Kidney tubule cell (primary cell): ENCODE measurements at regions not wholly inside any gene's neighbourhood (a gene's known extent, or its start where the extent isn't known, plus 50 kb on each side); places are given as distances from the start of the nearest gene placed in this dataset.

Source experiments
- DNase-seq: peaks from one replicate; pipeline ENCODE4 v3.0.0-alpha.2; 2018; ENCODE audit warnings: low spot score

DNA sequence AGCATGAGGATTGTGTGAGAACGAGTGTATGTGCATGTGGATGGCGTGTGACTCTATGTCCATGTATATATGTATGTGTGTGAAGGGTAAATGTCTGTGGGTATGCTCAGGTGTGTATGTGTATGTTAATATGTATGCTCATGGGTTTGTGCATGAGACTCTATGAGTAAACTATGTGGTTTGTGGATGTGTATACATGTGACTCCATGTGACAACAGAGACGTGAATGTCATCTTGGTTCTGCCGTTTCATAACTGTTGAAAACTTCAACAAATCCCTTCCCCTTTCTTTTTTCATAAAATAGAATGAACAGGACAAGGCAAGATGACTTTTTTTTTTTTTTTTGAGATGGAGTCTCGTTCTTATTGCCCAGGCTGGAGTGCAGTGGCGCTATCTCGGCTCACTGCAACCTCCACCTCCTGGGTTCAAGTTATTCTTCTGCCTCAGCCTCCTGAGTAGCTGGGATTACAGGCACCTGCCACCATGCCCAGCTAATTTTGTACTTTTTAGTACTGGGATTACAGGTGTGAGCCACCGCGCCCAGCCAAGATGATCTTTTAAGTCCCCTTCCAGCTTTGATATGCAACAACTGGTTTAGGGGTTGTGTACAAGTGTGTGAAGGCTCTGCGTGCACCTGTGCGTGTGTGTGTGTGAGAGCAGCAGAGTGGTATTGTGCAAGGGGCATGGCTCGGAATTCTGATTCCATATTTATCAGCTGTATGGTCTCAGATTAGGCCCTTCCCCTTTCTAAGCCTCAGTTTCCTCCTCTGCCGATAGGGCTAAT is 106.3 kb downstream of the EBNA1BP2 start:
- no peak for DNase-seq

GRCh38 chr1:43065191-43065590 is 106.5 kb upstream of the SLC2A1 start:
- no peak for DNase-seq

DNA sequence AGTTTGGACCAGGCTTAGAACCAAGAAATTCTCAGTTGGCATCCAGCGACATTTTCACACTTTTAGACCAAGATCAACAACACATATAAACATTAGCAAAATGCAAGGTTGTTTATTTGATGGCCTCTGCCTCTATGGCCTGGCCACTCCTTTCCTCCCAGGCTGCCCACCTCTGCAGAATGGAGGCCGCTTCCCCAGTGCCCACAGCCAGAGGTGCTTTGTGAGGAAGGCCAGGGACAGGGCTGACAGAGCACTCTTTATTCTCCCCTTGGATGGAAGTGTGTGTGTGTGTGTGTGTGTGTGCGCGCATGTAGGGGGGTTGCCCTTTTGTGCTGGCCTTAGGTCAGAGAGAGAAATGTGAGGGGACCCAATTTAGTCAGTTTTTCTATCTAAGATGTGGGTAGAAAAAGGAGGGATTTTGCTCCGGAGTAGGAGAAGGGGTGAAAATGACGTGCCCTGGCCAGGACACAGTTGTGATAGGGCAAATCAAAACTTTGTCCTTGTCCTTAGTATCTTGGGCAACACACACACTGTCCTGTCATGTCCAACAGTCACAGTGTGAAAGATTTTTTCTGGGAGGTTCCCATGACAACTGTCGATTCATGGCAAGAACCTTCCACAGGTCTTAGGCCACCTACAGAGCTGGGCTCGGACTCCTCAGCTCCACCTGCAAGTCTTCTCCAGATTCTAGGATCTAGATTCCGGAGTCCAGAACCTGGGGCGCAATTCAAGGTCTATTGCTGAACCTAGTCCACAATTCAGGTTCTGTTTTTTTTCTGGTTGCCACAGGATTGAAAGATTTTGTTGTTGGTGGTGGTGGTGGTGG is 104.9 kb upstream of the SLC2A1 start:
- no peak for DNase-seq

DNA sequence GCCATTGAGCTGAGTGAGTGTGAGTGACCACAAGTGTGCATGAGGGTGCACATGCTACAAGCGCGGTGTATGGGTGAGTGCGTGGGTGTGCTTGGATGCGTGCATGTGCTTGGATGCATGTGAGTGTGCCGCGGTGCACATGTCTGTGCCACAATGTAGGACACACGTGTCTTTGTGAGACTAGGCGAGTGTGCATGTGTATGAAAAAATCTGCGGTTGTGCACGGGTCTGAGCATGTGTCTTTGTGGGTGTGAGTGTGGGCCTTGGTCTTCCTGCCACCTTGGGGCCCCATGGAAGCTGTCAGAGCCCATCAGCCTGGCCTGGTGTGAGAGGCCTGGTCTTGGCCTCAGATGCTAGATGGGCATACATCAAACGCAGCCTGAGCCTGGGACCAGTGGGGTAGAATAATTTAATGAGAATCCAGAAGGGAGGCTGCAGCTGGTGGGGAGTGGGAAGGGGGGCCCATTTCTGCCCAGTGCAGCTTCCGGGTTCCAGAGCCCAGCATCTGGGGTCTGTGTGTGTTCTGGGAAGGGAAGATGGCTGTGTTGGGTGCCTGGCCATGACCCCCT is 103.9 kb upstream of the SLC2A1 start:
- DNase-seq: no peak

DNA sequence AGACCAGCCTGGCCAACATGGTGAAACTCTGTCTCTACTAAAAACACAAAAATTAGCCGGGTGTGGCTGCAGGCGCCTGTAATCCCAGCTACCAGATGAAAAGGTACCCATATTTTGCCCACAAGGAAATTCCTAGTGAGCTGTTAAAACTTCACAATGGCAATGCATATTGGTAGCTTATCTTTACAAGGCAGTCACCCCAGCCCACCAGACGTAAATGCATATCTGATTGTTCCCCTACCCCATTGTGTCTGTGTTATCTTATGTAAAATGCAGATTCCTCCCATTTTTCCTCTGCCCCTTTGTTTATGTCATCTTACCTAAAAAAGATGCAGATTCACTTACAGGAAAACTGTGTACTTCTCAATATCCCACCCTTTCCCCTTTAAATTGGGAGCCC is 103.1 kb upstream of the SLC2A1 start:
- no peak for DNase-seq

DNA sequence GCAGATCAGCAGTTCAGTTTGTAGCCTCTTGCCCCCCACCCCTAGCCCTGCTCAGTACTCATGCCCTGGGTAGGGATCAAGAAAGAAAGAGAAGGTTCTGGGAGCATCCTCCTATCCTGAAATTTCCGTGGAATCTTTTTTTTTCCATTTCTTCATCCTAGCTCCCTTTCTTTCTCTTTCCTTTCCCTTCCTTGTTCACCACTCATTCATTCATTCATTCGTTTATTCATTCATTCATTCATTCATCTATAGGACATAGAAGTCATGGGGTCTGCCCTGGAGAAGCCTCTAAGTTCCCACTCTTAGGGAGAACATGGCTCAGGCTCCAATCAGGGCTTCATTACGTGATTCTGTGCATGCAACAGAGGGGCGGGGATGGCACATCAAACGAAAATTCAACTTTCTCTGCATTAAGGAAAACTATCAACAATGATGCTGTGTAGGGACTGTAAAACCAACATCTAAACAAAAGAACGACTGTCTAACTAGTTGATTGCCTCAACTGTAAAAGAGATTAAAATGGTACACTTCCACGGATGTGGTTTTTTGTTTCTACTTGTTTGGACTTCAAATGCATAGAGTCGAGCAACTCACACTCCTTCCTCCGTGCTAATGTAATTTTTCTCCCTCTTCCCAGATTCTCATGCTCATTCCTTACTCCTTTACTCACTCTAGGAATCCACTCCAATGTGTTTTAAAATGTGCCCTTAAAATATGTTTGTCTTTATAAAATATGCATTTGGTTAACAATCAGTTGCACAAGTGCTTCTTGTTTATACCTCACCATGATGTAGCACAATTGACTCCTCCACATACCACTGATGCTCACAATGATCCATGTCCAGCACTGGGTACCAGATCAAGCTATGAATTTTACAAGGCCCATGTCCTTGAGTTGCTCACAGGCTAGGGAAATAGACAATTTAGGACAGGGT is 101.2 kb upstream of the SLC2A1 start:
- DNase-seq: no peak

DNA sequence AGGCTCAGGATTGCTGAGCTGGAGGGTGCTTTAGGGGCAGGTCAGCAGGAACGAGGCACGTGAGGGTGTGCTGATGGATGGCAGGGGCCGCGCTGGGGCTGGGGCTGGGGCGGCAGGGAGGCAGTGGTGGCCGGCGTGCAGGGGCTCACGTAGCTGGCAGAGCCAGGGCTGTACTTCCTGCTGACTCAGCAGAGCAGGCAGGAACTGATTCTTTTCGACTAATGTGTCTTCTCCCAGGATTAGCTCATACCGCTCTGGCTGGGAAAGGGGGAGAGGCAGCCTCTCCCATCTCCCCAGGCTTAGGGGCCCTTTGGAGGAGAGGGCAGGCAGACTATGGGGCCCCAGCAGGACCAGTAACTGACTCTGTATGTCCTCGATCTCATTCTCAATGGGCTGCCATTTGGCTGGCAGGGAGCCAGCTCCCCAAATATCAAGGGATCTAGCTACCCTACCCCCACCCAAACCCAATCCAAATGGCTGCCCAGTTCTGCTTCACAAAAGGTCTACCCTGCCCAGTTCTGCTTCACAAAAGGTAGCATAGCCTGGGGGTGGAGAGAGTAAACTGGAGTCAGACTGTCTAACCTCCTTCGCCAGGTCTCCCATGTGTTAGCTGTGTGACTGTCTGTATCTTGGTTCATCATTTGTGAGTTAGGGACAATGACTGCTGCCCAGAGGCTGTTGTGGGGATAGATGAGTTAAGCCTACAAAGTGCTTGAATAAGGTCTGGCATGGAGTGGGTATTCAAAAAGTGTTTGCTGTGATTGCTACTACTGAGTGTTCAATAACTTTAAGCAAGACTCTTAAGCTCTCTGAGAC is 100.1 kb upstream of the SLC2A1 start:
- DNase-seq: peak; percentile 91

DNA sequence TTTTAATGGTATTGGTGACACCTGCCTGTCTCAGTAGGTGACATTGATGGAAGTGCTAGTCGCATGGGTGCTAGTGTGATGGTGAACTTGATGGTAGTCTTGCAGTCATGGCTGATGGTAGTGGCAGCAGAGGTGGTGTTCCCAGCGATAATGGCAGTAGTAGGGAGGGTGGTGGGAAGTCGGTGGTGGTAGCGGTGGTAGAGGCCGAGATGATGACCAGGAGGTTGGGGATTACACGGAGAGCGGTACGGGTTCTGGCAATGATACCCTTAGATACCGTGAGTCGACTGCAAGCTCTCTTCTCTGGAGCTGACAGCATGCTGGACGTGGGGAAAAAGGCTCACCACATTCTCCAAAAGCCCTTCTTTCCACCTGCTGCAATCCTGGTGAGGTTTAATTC is 99.4 kb upstream of the SLC2A1 start:
- DNase-seq: no peak

DNA sequence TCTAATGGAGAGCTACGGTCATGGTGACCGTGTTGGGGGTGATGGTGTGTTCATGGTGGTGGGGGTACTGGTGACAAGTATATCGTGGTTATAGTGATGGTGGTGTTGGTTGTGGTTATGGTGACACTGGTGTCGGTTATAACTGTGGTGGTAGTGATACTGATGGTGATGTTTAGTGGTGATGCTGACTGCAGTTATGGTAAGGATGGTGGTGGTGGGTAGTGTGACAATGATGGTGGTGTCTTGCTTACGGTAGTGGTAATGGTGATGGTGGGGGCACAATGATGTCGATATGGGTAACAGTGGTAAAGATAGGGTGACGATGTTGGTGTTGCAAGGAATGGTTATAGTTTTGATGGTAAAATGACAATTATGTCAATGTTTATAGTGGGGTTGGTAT is 98.9 kb upstream of the SLC2A1 start:
- DNase-seq: no peak

GRCh38 chr1:43056981-43057391 is 98.3 kb upstream of the SLC2A1 start:
- DNase-seq: no peak

DNA sequence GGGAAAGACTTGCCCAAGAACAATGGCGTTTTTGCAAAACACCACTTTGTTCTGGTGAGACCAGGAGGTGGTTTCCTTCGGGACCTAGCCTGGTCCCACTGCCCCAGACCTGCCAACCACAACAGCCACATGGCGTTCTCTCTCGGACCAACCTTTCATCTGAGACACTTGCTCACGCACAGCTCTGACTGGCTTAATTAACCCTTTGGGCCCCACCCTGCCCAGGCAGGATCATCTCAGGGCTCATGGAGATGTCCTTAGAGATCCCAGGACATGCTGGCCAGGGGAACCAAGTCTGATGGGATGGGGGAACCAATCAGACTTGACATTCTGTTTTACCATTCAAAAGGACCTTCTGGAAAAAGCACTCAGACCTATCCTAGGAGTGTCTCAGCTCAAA is 97.8 kb upstream of the SLC2A1 start:
- no peak for DNase-seq

- peak; percentile 71 for DNase-seq
Measured at GRCh38 chr1:43054961-43055360, 96.3 kb upstream of the SLC2A1 start.

- DNase-seq: no peak
Measured at GRCh38 chr1:43052786-43053439, 94.2 kb upstream of the SLC2A1 start.

- no peak for DNase-seq
Measured at GRCh38 chr1:43052322-43052721, 93.7 kb upstream of the SLC2A1 start.

DNA sequence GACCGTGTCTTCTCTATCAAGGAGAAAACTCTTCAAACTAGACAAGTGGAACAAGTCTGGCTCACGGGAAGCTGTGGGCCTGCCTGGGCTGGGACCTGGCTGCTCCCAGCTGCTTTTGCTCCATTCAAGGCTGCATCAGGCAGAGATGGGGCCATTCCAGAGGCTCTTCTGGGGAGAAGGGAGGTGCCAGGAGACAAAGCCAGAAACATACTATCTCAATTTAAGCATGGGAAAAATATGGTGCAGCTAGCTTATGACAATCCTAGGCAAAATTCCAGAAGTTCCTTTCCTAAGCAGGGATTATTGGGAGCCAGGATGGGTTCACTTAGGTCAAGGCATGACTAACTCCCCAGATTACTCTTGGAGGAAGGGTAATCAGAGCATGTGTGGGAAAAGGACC is 90.8 kb upstream of the SLC2A1 start:
- no peak for DNase-seq

- peak; percentile 57 for DNase-seq
Measured at GRCh38 chr1:43048601-43049011, 89.9 kb upstream of the SLC2A1 start.

- DNase-seq: no peak
Measured at GRCh38 chr1:43047135-43047534, 88.5 kb upstream of the SLC2A1 start.

- no peak for DNase-seq
Measured at GRCh38 chr1:43044572-43045361, 86.1 kb upstream of the SLC2A1 start.

DNA sequence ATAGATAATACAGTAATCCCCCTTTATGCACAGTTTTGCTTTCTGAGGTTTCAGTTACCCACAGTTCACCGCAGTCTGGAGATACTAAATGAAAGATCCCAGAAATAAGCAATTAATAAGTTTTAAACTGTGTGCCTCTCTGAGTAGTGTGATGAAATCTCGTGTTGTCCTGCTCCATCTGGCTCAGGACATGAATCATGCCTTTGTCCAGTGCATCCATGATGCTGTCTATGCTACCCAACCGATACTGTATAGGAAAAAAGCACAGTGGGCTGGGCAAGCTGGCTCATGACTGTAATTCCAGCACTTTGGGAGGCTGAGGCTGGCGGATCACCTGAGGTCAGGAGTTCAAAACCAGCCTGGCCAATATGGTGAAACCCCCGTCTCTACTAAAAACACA is 85.0 kb upstream of the SLC2A1 start:
- DNase-seq: no peak
